Activated CD4-positive, alpha-beta T cell treated with anti-CD3 and anti-CD28 coated beads, Interleukin-2, amount 50 U/mL, for 48 hours (primary cell): ENCODE measurements at regions not wholly inside any gene's neighbourhood (a gene's known extent, or its start where the extent isn't known, plus 50 kb on each side); places are given as distances from the start of the nearest gene placed in this dataset.
"Not testable (repeated sequence)": the region's sequence is repeated elsewhere in the genome, so short reads cannot be mapped to it uniquely, and the experiment has no call there.

ENCODE experiments used
- DNase-seq, 2 experiments: peaks; one replicate each; pipeline ENCODE4 v3.0.0-alpha.2; 2020

DNA sequence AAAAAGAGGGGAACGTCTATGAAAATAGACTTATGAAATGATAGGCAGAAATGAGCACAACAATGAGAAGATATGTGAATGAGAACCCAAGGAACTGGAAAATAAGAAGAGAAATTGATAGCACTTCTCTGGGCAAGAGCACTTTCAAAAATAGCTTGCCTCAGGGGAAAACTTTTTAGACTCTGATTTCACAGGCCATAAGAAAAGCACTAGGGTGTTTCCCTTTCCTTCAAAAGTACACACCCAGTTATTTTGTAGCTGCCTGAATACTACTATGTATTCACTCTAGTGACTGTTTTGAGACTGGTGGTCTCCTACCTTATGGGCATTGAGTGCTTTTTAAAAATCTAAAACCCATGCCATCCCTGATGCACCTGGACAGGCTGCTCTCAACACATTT lies 172.3 kb upstream of the SOX6 start:
- DNase-seq: no peak

DNA sequence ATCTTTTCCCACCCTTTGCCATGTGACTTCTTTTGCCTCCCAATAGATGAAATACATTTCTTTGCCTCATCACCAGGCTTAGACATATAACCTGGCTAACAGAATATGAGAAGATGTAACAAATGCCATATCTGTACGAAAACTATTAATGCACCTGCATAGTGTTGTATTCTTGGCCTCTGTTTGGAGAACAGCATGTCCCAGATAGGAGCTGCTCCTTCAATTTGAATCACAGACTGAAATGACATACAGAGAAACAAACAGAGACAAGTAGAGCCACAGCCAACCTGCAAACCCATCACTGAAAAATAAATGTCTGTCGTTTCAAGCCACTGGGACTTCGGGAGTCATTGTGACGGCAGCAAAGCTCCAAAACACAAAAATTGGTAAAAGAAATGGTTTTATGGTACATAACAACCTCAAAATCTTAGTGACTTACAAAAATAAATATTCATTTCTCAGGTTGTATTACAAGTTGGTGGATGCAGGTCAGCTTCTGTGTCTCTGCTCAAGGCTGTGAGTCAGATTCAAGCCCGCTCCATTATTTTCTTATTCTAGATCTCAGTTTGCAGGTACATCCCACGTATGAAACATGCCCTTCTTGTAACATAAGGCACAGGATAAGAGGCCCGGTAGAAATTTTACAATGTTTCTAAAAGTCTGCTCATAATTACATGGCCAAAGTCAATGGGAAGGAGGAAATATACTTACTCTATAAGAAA lies 171.3 kb upstream of the SOX6 start:
- DNase-seq: no peak

DNA sequence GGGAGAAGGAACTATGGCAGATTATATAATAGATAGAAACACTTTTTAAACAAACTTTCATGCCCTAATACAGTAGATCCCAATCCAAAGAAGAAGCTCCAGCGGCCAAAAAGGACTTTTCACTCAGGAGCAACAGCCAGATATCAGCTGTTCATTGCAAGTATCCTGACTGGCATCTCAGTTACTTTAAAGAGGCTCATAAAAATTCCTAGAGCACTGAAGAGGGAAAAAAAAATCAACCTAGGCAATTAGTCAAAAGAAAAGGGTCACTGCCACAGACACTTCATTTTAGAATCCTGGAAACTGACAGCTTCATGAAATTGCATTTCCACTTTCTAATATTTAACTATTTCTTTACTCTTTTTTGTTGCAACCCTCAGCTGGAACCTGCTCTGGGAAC lies 170.6 kb upstream of the SOX6 start:
- no peak for DNase-seq

DNA sequence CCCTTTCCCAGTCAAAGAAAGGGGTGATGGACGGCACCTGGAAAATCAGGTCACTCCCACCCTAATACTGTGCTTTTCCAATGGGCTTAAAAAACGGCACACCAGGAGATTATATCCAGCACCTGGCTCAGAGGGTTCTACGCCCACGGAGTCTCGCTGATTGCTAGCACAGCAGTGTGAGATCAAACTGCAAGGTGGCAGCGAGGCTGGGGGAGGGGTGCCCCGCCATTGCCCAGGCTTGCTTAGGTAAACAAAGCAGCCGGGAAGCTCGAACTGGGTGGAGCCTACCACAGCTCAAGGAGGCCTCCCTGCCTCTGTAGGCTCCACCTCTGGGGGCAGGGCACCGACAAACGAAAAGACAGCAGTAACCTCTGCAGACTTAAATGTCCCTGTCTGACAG lies 164.4 kb upstream of the SOX6 start:
- DNase-seq: not testable (repeated sequence)

DNA sequence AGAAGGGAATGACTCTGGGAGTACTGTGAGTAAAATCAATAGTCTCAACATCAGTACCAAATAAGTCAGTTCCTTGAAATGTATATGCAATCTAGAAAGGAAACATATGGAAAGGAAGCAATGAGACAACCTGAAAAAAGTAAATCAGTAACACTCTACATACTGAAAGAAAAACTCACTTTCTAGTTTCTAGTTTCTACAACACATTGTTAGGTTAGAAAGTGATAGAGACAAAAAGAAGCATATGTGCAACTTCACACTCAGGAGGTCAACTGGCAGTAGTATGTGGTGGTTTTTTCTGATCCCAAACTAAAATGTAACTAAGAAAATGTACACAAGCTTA lies 156.5 kb upstream of the SOX6 start:
- DNase-seq: no peak

DNA sequence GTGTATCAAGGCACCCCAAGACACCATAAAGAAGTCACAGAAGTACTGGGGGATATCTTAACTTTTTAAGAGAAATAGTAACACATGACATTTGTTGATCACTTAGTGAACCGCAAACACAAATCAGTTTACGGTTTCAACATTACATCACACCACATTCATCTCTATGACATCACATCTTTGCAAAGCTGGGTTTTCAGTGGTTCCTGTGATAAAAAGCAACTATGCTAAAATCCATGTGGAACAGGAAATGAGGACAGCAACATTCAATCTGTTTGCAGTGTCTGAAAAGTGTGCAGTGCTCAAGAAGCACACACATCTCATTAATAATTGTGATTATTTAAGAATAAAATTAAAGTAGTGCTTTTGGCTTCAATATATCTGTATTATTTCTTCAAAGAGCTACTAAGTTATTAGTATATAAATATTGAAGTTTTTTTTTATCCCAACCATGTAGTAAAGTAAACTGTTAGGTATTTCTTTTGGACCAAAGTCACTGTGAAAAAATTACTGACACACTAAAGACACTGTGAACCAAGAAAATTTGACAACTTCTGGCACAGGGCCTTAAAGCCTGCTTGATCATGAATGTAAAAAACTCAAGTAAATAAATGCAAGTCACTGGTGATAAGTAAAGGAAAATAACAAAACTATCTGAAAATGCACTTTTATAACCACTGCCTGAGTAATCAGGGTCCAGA lies 156.0 kb upstream of the SOX6 start:
- DNase-seq: no peak

DNA sequence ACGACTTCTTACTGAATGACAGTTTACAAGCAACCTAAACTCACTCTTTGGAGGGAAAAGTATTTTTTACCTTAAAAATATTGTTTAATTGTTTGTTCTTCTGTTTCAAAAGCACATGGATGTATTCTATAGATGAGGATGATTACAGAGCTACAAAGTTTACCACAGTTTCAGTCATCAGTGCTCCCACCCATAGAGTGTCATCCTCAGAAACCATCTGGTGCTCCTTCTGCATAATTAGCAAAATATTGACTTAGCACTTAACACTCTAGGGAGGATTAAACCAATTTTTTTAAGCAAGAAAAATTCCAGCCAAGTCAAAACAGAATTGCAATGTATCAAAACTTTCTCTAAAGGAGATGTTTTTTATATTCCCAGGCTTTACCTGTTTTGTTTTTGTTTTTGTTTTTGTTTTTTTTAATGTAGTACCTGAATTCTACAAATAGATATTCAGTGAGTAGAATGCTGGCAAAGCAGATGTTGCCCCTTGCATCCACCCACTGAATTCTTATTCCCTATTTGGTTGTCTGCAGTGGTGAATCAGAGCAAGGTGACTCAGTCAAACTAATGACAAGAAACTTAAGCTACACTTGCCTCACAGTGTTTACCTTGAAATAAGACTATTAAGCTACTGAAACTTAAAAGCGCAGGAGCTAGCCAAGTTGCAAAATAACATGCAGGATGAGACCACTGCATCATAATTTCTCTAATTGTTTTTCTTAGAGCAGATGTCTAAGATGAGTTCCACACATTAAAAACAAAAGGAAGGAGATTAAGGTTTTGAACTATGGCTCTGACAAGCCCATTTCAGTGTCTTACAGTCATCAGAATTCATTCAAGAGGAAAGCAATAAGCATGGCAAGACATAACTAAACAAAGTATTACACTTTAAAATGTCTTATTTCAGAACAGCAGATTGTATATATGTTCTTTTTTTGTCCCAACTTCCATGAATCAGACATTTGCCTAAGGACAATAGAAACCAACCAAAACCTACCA lies 155.1 kb upstream of the SOX6 start:
- DNase-seq: no peak

DNA sequence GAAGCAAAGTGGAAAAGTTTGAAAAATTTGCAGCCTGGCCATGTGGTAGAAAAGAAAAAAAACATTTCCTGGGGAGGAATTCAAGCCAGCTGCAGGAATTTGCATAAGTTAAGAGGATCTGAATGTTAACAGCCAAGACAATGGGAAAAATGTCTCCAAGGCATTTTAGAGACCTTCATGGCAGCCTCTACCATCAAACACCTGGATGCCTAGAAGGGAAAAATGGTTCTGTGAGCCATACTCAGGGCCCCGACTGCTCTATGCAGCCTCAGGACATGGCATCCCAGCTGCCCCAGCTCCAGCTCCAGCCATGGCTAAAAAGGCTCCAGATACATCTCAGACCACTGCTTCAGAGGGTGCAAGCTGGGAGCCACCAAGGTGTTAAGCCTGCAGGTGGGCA lies 149.1 kb upstream of the SOX6 start:
- DNase-seq: no peak

DNA sequence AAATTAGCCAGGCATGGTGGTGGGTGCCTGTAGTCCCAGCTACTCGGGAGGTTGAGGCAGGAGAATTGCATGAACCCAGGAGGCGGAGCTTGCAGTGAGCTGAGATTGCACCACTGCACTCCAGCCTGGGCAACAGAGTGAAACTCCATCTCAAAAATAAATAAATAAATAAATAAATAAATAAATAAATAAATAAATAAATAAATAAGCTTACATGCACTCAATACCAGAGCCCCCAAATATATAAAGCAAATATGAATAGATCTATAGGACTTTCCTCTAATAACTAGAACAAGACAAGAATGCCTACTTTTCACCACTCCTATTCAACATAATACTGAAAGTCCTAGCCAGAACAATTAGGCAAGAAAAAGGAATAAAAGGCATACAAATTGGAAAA lies 147.5 kb upstream of the SOX6 start:
- DNase-seq: not testable (repeated sequence)

DNA sequence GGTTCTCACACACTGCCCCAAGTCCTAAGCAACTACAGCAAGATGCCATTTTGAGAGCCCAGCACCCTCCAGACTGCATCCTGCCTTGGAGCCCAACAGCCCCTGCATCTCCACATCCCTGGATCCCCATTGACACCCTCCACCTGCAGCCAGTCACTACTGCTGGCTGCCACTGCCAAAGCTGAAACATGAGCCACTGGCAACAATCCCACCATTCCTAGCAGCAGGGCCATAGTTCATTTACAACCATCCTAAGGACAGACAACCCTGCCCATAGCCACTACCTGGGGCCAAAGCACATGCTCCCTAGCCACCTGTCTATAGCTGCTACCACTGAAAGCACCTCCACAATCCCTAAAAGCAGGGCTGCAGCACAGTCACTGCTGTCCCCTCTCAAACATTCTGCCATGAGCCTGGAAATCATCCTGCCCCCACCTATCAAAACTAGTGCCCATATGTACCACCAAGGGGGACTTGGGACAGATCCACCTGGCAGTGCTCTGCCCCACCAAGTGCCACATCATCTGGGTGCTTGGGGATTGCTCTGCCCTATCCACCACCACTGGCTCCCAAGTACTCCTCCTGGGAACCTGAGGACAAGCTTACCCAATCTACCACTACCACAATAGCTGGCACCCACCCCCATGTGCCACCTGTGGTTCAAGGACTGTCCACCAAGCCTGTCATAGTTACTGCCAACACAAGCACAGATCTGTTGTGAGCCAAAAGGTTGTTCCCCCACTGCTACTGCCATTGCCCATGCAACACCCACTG lies 138.8 kb upstream of the SOX6 start:
- DNase-seq: no peak

DNA sequence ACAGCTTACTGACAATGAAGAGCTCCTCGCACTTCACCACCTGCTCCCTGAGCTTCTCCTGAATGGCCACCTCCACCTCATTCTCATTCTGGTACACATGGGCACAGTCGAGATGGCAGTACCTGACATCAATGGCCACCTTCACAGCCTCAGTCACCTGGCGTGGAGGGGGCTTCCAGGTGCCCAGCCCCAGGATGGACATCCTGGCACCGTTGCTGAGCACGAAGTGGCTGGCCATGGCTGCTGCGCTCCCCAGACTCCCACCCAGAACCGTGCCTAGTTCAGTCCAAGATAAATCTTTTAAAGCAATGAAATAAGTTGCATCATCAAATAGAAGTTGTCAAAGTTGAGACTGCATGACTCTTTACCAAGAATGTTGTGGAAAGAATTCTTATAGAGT lies 128.1 kb upstream of the SOX6 start:
- DNase-seq: no peak

DNA sequence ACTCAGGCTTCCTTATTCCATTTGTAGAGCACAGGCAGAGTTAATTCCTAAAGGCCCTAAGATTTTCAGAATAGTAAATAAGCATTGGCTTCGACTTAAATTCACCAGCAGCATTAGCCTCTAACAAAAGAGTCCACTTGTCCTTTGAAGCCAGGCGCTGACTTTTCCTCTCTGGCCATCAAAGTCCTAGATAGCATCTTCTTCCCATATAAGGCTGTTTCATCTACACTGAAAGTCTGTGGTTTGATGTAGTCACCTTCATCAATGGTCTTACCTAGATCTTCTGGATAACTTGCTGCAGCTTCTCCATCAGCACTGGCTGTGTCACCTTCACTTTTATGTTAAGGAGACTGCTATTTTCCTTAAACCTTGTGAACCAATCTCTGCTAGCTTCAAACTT lies 118.3 kb upstream of the SOX6 start:
- no peak for DNase-seq

DNA sequence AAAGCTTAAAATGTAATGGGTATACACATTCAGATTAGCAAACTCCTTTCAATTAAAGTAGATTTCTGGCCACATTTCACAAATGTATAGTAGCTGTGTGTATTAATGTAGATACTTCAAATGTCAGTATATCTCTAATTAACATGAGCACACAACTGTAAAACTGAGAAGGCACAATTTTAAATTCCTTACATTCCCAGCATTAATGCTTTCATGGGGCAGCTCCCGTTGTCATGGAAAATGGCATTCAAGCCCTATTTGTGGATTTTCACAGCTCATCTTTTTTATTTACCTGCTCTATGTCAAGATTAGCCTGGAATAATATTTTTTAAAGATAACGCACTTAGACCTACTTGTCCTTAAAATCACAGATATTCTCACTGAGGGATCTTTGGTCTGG lies 113.6 kb upstream of the SOX6 start:
- DNase-seq: no peak

DNA sequence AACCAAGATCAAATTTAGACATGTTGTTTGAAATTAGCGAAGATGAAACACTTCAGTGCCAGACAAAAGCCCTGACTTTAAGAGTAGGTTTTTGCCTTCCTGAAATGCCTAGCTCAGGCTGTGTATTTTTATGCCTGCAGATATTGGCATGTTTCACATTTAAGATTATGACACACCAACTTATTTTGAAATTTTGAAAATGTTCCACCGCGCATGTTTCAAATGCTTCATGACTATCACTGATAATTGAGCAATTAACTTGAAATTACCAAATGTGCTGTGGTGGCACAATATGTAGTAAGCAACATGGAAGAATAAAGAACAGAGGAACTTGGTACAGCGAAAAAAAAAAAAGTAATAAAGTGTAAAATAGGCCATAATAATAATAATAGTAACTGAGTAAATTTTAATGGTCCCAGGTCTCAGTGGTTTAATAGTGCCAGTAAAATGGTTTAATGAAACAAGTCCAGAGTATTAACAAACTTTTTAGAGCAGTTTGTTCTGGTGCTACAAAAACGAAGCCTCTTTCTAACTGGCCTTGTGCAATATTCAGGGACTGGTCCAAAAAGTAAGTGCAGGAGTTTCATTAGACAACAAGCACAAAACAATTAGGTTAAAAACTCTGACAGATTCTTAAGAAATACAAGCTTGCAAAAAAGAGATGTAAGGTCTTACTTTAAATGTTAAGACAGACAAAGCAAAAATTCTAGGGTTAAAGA lies 112.5 kb upstream of the SOX6 start:
- DNase-seq: no peak

DNA sequence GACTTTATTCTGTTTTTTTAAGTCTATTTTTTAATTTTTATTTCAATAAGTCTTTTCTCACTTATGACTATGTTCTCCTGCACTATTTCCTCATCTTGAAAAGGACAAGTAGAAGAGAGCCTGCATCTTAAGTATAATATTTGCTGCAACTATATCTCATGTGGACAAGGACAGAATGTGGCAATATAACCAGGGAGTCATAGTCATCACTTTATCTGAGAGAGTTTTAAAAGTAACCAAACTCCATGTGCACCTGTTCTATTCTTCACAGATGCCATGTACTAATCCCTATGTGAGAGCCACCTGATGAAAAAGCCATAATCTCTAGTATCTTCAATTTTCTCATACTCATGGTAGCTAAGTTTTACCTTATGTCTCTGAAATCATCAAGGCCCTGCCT lies 104.2 kb upstream of the SOX6 start:
- no peak for DNase-seq

DNA sequence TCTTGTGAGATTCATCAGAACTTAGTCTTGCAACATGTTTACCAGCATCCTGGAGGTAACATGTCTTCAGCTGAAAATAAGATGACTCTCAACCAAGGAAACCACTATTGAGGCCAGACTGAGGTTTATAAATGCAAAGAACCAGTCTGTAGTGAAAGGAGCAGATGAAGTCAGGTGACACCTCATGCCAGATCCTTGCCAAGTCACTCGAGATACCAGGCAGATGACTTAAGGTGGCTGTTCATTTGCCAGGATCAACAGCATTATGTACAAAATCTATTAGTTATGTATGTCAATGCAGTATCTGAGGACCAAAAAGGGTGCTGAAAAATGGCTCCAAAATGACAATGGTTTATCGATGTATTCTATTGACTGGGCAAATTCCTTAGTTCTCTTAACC lies 100.0 kb upstream of the SOX6 start:
- no peak for DNase-seq

DNA sequence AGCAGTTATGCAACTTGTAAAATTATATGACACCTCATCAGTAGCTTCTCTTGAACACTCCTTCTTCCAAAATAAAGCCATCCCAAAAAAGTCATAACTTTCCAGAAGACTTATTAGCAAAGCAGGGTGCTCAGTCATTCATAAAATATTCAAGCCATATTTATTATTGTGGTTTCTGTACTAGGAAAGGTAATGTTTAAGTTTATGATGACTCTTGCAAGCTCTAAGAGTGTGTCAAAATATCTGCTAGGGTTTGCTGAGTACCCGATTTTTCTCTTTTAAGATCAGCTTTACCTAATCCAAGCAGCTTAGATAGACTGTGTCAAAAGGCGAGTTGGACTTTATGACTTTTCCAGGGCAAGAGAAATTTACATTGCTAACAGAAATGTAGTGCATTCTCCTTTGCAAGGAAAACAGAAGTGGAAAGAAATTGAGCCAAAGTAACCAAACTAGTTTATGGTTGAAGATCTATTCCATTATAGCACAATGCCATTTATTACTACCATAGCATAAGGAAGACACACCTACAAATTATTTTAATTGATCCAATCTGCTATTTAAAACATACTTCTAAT lies 98.0 kb upstream of the SOX6 start:
- DNase-seq: no peak

DNA sequence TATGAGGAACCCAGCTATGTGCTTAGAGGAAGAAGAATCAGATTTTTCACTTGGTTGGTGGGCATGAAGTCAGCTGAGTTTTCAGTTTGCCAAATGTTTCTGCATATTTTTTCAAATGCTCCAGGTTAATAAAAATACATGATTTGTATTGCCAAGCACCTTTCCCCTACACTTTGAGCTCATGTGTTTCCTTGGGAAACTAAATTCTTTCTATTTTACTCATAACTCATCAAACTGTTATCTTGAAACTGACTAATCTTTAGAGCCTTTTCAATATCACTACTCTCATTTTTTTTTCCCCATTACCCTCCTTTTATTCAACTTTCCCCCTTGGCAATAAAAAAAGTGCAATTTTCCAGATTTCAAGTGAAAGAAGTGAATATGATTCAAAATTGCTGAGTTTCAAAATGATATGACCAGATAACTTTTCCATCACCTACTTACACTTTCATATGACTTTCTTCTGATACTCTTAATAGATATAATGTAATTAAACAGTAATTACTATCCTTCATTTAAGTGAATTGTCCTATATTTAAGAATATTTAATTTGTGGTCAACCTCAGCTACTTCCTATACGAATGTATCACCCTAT lies 91.9 kb upstream of the SOX6 start:
- DNase-seq: no peak

DNA sequence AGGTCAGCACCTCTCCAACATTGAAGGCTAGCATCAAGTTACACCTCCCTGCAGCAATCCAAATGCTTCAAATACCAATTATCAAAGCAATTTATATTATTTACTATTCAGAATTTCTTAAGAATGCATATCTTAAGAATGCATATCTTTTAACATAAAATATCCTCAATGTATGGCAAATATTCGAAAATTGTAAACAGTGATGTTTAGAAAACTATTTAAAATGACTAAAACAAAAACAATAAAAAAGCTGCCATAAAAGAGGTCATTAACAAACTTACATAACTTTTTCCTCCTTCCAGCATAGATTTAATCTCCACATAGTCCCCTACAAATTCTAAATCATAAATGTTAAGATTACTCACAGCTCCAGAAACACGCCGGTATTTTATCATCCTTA lies 85.1 kb upstream of the SOX6 start:
- no peak for DNase-seq

DNA sequence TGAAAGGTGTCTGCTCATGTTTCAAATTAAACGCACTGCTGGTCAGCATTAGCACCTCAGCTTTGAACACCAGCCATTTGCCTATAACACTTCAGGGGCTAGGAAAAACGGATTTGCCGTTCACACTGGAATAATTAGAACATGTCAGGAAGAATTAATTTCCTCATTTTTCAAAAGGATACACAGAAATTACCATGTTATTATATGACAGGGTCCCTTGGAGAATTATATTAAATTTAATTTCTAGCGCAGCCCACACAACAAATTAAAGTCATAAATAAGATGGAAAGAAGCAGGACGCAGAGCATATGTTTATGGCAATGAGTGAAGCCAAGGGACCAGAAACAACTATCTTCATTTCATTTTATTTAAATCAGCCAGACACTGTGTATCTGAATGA lies 83.8 kb upstream of the SOX6 start:
- DNase-seq: no peak

DNA sequence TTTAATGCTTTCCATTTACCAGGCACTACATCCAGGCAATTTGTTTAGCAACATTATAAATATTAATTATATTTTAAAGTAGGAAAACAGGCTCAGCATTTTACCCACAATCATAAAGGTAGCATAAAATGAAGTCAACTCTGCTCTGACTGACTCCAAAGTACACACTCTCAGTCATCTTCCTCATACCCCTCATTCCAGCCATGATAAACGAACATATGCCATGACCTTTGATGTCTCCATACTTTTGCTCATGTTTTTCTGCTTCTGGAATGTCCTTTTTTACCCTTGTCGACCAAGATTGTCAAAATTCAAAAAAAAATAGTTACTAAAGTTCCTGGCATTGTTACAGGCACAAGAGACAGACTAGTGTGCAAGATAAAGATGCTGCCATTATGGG lies 77.7 kb upstream of the SOX6 start:
- DNase-seq: no peak

DNA sequence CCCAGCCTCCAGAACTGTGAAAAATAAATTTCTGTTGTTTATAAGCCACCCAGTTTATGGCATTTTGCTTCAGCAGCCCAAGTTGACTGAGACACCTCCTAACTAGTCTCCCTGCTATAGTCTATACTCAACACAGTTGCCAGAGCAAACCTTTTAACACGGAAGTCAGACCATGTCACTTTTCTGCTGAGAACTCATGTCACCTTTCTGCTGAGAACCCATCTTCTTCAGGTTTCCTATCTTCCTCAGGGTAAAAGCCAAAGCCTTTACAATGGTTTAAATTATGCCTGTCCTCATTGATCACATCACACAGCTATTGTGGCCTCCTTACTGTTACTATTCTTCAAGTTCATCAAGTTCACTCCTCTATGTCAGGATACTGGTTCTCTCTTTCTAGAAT lies 74.3 kb upstream of the SOX6 start:
- no peak for DNase-seq
